Endothelial cell of umbilical vein (primary cell): ENCODE measurements at regions not wholly inside any gene's neighbourhood (a gene's known extent, or its start where the extent isn't known, plus 50 kb on each side); places are given as distances from the start of the nearest gene placed in this dataset.
"Not testable (repeated sequence)": the region's sequence is repeated elsewhere in the genome, so short reads cannot be mapped to it uniquely, and the experiment has no call there.

Experiments used
- POLR2A ChIP-seq: IDR thresholded peaks from 2 replicates; pipeline ENCODE4 v1.6.1; 2012; ENCODE audit warnings: low read depth, mild to moderate bottlenecking, control low read depth, low read length
- TF ChIP-seq, protein P1 (sequence below), 2 donors: IDR thresholded peaks; 1 replicate in 1 of 2; 2 replicates in 1 of 2; pipeline ENCODE4 v1.5.1; 2011; ENCODE audit warnings: low read length in 2 of 2, mild to moderate bottlenecking in 2 of 2, moderate library complexity in 2 of 2, control low read depth in 1 of 2, inconsistent platforms in 1 of 2, low read depth in 1 of 2; ENCODE audit not compliant: insufficient read depth in 1 of 2; ENCODE audit errors: extremely low read depth in 1 of 2

DNA sequence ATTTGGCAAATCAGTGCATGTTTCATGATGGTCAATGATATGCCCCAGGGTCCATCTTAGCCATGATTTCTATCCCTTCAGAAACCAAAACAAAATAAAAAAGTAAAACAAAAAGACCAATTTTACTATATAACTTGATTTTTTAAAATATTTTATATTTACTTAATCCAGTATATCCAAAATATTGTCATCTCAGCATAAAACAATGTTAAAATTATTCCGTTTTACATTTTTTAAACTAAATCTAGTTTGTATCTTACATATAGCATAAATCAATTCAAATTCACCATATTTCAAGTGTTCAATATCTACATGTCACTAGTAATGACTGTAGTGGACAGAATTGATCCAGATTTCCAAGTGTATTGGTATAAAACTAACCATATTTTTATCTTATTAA is 277.7 kb upstream of the ZNF322 start:
- TF ChIP-seq, protein P1, sequence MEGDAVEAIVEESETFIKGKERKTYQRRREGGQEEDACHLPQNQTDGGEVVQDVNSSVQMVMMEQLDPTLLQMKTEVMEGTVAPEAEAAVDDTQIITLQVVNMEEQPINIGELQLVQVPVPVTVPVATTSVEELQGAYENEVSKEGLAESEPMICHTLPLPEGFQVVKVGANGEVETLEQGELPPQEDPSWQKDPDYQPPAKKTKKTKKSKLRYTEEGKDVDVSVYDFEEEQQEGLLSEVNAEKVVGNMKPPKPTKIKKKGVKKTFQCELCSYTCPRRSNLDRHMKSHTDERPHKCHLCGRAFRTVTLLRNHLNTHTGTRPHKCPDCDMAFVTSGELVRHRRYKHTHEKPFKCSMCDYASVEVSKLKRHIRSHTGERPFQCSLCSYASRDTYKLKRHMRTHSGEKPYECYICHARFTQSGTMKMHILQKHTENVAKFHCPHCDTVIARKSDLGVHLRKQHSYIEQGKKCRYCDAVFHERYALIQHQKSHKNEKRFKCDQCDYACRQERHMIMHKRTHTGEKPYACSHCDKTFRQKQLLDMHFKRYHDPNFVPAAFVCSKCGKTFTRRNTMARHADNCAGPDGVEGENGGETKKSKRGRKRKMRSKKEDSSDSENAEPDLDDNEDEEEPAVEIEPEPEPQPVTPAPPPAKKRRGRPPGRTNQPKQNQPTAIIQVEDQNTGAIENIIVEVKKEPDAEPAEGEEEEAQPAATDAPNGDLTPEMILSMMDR (IDR thresholded peaks at IDR 0.05; ENCODE audit: extremely low read depth in 1 of 2, insufficient read depth in 1 of 2, low read depth in 1 of 2, low read length in 2 of 2) = not testable (repeated sequence)
- not testable (repeated sequence) for TF ChIP-seq POLR2A
